ENCODE measurements at regions not wholly inside any gene's neighbourhood (a gene's known extent, or its start where the extent isn't known, plus 50 kb on each side); places are given as distances from the start of the nearest gene placed in this dataset.

- TF ChIP-seq CHD7 (IDR thresholded peaks at IDR 0.05; ENCODE audit: insufficient replicate concordance, low read length) (no peak), CBX8 (IDR thresholded peaks at IDR 0.05; ENCODE audit: borderline replicate concordance, low read depth, low read length) (no peak), ASH2L (IDR thresholded peaks at IDR 0.05; ENCODE audit: low read length) (no peak), CTBP2 (IDR thresholded peaks at IDR 0.05; ENCODE audit: borderline replicate concordance, insufficient read depth, insufficient read length, low read length) (no peak), TCF12 (IDR thresholded peaks at IDR 0.05; ENCODE audit: low read depth, low read length) (no peak), EZH2 (IDR thresholded peaks at IDR 0.05; ENCODE audit: low read depth, low read length, severe bottlenecking) (no peak), SP2 (IDR thresholded peaks at IDR 0.05; ENCODE audit: low read length) (no peak), CBX5 (IDR thresholded peaks at IDR 0.05; ENCODE audit: low read depth, low read length) (no peak), YY1 (IDR thresholded peaks at IDR 0.05; ENCODE audit: low read depth, low read length) (no peak), EGR1 (IDR thresholded peaks at IDR 0.05; ENCODE audit: borderline replicate concordance, low read depth, low read length) (no peak), ATF2 (IDR thresholded peaks at IDR 0.05; ENCODE audit: low read length) (no peak)
Observed at GRCh38 chrX:25998687-25999086, 139.5 kb upstream of the MAGEB18 start (continued).
